Fibroblast of lung (primary cell): ENCODE measurements at regions not wholly inside any gene's neighbourhood (a gene's known extent, or its start where the extent isn't known, plus 50 kb on each side); places are given as distances from the start of the nearest gene placed in this dataset.

Source experiments
- DNase-seq, 2 donors: peaks; one replicate each; pipeline versions ENCODE4 v3.0.0 to v3.0.0-alpha.2; 2010; ENCODE audit warnings: low read depth in 2 of 2
- H2AFZ ChIP-seq: 2 replicates; pipeline ENCODE4 v1.5.1; 2012; ENCODE audit warnings: low read length, control low read depth, inconsistent platforms
- H3K27ac ChIP-seq: 2 replicates; pipeline ENCODE4 v1.5.1; 2011; ENCODE audit warnings: low read length, control low read depth; ENCODE audit not compliant: insufficient read depth
- H3K27me3 ChIP-seq: 2 replicates; pipeline ENCODE4 v1.5.1; 2011; ENCODE audit warnings: mild to moderate bottlenecking, low read length; ENCODE audit not compliant: control insufficient read depth, insufficient read depth
- H3K36me3 ChIP-seq: 2 replicates; pipeline ENCODE4 v1.5.1; 2011; ENCODE audit warnings: low read length; ENCODE audit not compliant: control insufficient read depth, insufficient read depth
- H3K4me1 ChIP-seq: 2 replicates; pipeline ENCODE4 v1.5.1; 2011; ENCODE audit warnings: low read length; ENCODE audit not compliant: control insufficient read depth, insufficient read depth; ENCODE audit errors: extremely low read depth
- H3K4me2 ChIP-seq: 2 replicates; pipeline ENCODE4 v1.5.1; 2011; ENCODE audit warnings: low read length, control low read depth; ENCODE audit not compliant: insufficient read depth; ENCODE audit errors: extremely low read depth
- H3K4me3 ChIP-seq, 4 experiments: fragments of 200-600 bp in 1 of 4; sonication (generic) in 1 of 4; replicated peaks in 1 of 4; 2 replicates each; pipeline ENCODE4 v1.5.1; 2011 to 2016; ENCODE audit warnings: low read length in 4 of 4, low read depth in 3 of 4, mild to moderate bottlenecking in 3 of 4, control low read depth in 2 of 4, inconsistent platforms in 1 of 4, mixed read lengths in 1 of 4; ENCODE audit not compliant: insufficient read depth in 1 of 4; ENCODE audit errors: control extremely low read depth in 1 of 4
- H3K79me2 ChIP-seq: 2 replicates; pipeline ENCODE4 v1.5.1; 2012; ENCODE audit warnings: mild to moderate bottlenecking, low read length, inconsistent platforms; ENCODE audit not compliant: control insufficient read depth, insufficient read depth
- H3K9ac ChIP-seq: 2 replicates; pipeline ENCODE4 v1.5.1; 2011; ENCODE audit warnings: mild to moderate bottlenecking, low read length, control low read depth; ENCODE audit not compliant: insufficient read depth
- H3K9me3 ChIP-seq: 2 replicates; pipeline ENCODE4 v1.5.1; 2012; ENCODE audit warnings: low read depth, low read length; ENCODE audit not compliant: control insufficient read depth, insufficient read depth
- H4K20me1 ChIP-seq: 2 replicates; pipeline ENCODE4 v1.5.1; 2011; ENCODE audit warnings: low read length; ENCODE audit not compliant: control insufficient read depth, insufficient read depth; ENCODE audit errors: extremely low read depth
- EZH2 ChIP-seq: IDR thresholded peaks from 2 replicates; pipeline ENCODE4 v1.5.1; 2012; ENCODE audit warnings: low read length, control low read depth, mild to moderate bottlenecking; ENCODE audit errors: missing control alignments
- TF ChIP-seq, protein P1 (sequence below), 2 donors: IDR thresholded peaks in 1 of 2; conservative IDR thresholded peaks in 1 of 2; 1 replicate in 1 of 2; 2 replicates in 1 of 2; pipeline ENCODE4 v1.5.1; 2011 to 2012; ENCODE audit warnings: low read length in 2 of 2, control low read depth in 1 of 2, inconsistent platforms in 1 of 2, low read depth in 1 of 2, mild to moderate bottlenecking in 1 of 2

DNA sequence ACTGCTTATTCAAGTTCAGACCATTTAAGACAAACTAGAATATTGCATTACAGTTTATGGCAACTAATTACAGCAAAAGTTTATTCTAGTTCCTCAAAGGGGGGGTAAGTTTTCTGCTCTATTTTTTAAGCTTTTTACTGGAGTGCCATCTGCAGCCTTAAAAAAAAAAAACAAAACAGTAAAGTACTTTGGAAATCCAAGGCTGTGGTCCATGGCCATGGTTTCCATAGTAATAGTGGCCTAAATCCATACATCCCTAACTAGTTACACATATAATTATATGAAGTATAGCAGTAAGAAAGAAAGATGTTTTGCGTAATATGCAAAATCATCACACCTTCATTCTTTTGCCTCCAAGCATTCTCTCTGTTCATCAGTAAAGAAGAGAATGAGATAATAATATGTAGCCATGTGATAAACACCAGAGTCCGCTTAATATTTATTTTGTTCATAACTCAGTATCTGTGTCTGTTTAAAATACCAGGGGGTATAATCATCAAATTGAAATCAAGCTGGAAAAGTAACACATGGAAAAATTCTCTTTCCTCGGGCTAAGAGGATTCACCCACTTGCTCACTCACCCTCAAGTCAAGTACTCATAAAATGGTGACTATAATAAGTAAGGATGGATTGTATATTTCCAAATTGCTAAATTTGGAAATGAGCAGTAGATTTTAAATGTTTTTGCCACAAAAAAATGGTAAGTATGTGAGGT, 301.1 kb upstream of the RND3 start:
- Histone ChIP-seq H3K4me2 (no peak overlapping the region), H2AFZ (no peak overlapping the region), H3K4me1 (peaks cover 2% of the 10 kb centered on the region), H3K36me3 (no peaks in the 10 kb centered on the region), H4K20me1 (no peaks in the 10 kb centered on the region), H3K79me2 (no peaks in the 10 kb centered on the region), H3K9ac (no peak overlapping the region), H3K9me3 (no peaks in the 10 kb centered on the region), H3K27ac (no peak overlapping the region), H3K4me3 (no peak overlapping the region), H3K27me3 (no peaks in the 10 kb centered on the region)
- no peak for TF ChIP-seq EZH2
- TF ChIP-seq, protein P1, sequence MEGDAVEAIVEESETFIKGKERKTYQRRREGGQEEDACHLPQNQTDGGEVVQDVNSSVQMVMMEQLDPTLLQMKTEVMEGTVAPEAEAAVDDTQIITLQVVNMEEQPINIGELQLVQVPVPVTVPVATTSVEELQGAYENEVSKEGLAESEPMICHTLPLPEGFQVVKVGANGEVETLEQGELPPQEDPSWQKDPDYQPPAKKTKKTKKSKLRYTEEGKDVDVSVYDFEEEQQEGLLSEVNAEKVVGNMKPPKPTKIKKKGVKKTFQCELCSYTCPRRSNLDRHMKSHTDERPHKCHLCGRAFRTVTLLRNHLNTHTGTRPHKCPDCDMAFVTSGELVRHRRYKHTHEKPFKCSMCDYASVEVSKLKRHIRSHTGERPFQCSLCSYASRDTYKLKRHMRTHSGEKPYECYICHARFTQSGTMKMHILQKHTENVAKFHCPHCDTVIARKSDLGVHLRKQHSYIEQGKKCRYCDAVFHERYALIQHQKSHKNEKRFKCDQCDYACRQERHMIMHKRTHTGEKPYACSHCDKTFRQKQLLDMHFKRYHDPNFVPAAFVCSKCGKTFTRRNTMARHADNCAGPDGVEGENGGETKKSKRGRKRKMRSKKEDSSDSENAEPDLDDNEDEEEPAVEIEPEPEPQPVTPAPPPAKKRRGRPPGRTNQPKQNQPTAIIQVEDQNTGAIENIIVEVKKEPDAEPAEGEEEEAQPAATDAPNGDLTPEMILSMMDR (conservative IDR thresholded peaks at IDR 0.05 in 1 of 2, IDR thresholded peaks at IDR 0.05 in 1 of 2; ENCODE audit: low read depth in 1 of 2, low read length in 2 of 2): no peak
- DNase-seq: no peak

GRCh38 chr2:150787353-150788093, 300.1 kb upstream of the RND3 start:
- H3K27me3 ChIP-seq: no peaks in the 10 kb centered on the region
- no peaks in the 10 kb centered on the region for H4K20me1 ChIP-seq
- peaks cover 2% of the 10 kb centered on the region for H3K4me1 ChIP-seq
- no peak for DNase-seq
- no peak overlapping the region for H3K27ac ChIP-seq
- H3K9ac ChIP-seq: no peak overlapping the region
- H3K4me2 ChIP-seq: no peak overlapping the region
- H2AFZ ChIP-seq: no peak overlapping the region
- no peaks in the 10 kb centered on the region for H3K36me3 ChIP-seq
- no peak overlapping the region for H3K4me3 ChIP-seq
- TF ChIP-seq EZH2: no peak
- TF ChIP-seq, protein P1 (conservative IDR thresholded peaks at IDR 0.05 in 1 of 2, IDR thresholded peaks at IDR 0.05 in 1 of 2; ENCODE audit: low read depth in 1 of 2, low read length in 2 of 2): no peak
- H3K9me3 ChIP-seq: no peaks in the 10 kb centered on the region
- no peaks in the 10 kb centered on the region for H3K79me2 ChIP-seq

- H3K27ac ChIP-seq: no peak overlapping the region
- no peaks in the 10 kb centered on the region for H3K36me3 ChIP-seq
- peaks cover 2% of the 10 kb centered on the region for H3K4me1 ChIP-seq
- no peaks in the 10 kb centered on the region for H4K20me1 ChIP-seq
- no peak overlapping the region for H3K4me3 ChIP-seq
- no peaks in the 10 kb centered on the region for H3K79me2 ChIP-seq
- TF ChIP-seq, protein P1 (conservative IDR thresholded peaks at IDR 0.05 in 1 of 2, IDR thresholded peaks at IDR 0.05 in 1 of 2; ENCODE audit: low read depth in 1 of 2, low read length in 2 of 2): no peak
- TF ChIP-seq EZH2: no peak
- no peaks in the 10 kb centered on the region for H3K9me3 ChIP-seq
- no peaks in the 10 kb centered on the region for H3K27me3 ChIP-seq
- H3K9ac ChIP-seq: no peak overlapping the region
- no peak overlapping the region for H2AFZ ChIP-seq
- no peak overlapping the region for H3K4me2 ChIP-seq
- DNase-seq: no peak
Observed at GRCh38 chr2:150784389-150784788, 296.9 kb upstream of the RND3 start.
